ENCODE measurements at regions not wholly inside any gene's neighbourhood (a gene's known extent, or its start where the extent isn't known, plus 50 kb on each side); places are given as distances from the start of the nearest gene placed in this dataset.

GRCh38 chr2:237154884-237155851, 69.5 kb downstream of the COPS8 start:
- Histone ChIP-seq H3K36me3 (no peaks in the 10 kb centered on the region), H3K9me3 (replicated peaks) (no peaks in the 10 kb centered on the region), H3K4me3 (no peak overlapping the region), H3K27me3 (ENCODE audit: low read depth) (peaks cover 8% of the 10 kb centered on the region), H3K27ac (replicated peaks) (peak overlapping the region; percentile 86), H3K4me1 (peaks cover 20% of the 10 kb centered on the region)
- intact Hi-C loops (cut with micrococcal nuclease), result loop anchor here (10.0 kb wide), 2 partner anchors 170 to 250 kb away; no protein-coding TSS in a partner anchor
- DNase-seq, result no peak
- TF ChIP-seq CTCF (IDR thresholded peaks at IDR 0.05; ENCODE audit: borderline replicate concordance), result no peak

GRCh38 chr2:237156031-237156856, 70.6 kb downstream of the COPS8 start:
- no peak for TF ChIP-seq CTCF (IDR thresholded peaks at IDR 0.05; ENCODE audit: borderline replicate concordance)
- Histone ChIP-seq H3K9me3 (replicated peaks) (no peaks in the 10 kb centered on the region), H3K4me1 (peaks cover 27% of the 10 kb centered on the region), H3K27me3 (ENCODE audit: low read depth) (peaks cover 8% of the 10 kb centered on the region), H3K36me3 (no peaks in the 10 kb centered on the region), H3K4me3 (no peak overlapping the region), H3K27ac (replicated peaks) (peak overlapping the region; percentile 86)
- peak; percentile 66 for DNase-seq
- intact Hi-C loops (cut with micrococcal nuclease), result loop anchor here (10.0 kb wide), 2 partner anchors 169 to 249 kb away; no protein-coding TSS in a partner anchor

GRCh38 chr2:237156857-237157779, 71.4 kb downstream of the COPS8 start:
- no peaks in the 10 kb centered on the region for H3K9me3 ChIP-seq (replicated peaks)
- no peak overlapping the region for H3K4me3 ChIP-seq
- no peak for TF ChIP-seq CTCF (IDR thresholded peaks at IDR 0.05; ENCODE audit: borderline replicate concordance)
- intact Hi-C loops (cut with micrococcal nuclease), result loop anchor here (10.0 kb wide), 2 partner anchors 168 to 248 kb away; no protein-coding TSS in a partner anchor
- peak overlapping the region; percentile 86 for H3K27ac ChIP-seq (replicated peaks)
- H3K36me3 ChIP-seq, result no peaks in the 10 kb centered on the region
- no peak for DNase-seq
- peaks cover 8% of the 10 kb centered on the region for H3K27me3 ChIP-seq (ENCODE audit: low read depth)
- peaks cover 27% of the 10 kb centered on the region for H3K4me1 ChIP-seq

- Histone ChIP-seq H3K9me3 (replicated peaks) (no peaks in the 10 kb centered on the region), H3K36me3 (no peaks in the 10 kb centered on the region), H3K27me3 (ENCODE audit: low read depth) (peaks cover 8% of the 10 kb centered on the region), H3K4me1 (peaks cover 27% of the 10 kb centered on the region), H3K4me3 (no peak overlapping the region), H3K27ac (replicated peaks) (peak overlapping the region; percentile 86)
- no peak for DNase-seq
- intact Hi-C loops (cut with micrococcal nuclease), result loop anchor here (10.0 kb wide), 2 partner anchors 167 to 247 kb away; no protein-coding TSS in a partner anchor
- no peak for TF ChIP-seq CTCF (IDR thresholded peaks at IDR 0.05; ENCODE audit: borderline replicate concordance)
These were observed 72.1 kb downstream of the COPS8 start for GRCh38 chr2:237157780-237158102.

All from left ventricle myocardium inferior (tissue), 1 donor.